Gastroesophageal sphincter (tissue), 3 donors: ENCODE measurements at regions not wholly inside any gene's neighbourhood (a gene's known extent, or its start where the extent isn't known, plus 50 kb on each side); places are given as distances from the start of the nearest gene placed in this dataset.

Source experiments
- EP300 ChIP-seq: sonication (generic); formaldehyde crosslinking; IDR thresholded peaks from one replicate; pipeline ENCODE4 v1.6.1; 2017; ENCODE audit warnings: antibody characterized with exemption, mild to moderate bottlenecking
- POLR2A ChIP-seq, 2 donors: fragments of 450-650 bp; IDR thresholded peaks; one replicate each; pipeline ENCODE4 v1.6.1; 2017; ENCODE audit warnings: antibody characterized with exemption in 2 of 2, mild to moderate bottlenecking in 2 of 2, moderate library complexity in 1 of 2
- POLR2AphosphoS5 ChIP-seq: sonication (generic); formaldehyde crosslinking; IDR thresholded peaks from one replicate; pipeline ENCODE4 v1.6.1; 2017; ENCODE audit warnings: antibody characterized with exemption
- TF ChIP-seq, protein P1 (sequence below), 4 experiments: fragments of 200-600 bp in 2 of 4; fragments of 450-650 bp in 2 of 4; sonication (generic) in 1 of 4; IDR thresholded peaks; one replicate each; pipeline ENCODE4 v1.5.1; 2017 to 2019; ENCODE audit warnings: antibody characterized with exemption in 4 of 4, mild to moderate bottlenecking in 2 of 4, moderate library complexity in 2 of 4

DNA sequence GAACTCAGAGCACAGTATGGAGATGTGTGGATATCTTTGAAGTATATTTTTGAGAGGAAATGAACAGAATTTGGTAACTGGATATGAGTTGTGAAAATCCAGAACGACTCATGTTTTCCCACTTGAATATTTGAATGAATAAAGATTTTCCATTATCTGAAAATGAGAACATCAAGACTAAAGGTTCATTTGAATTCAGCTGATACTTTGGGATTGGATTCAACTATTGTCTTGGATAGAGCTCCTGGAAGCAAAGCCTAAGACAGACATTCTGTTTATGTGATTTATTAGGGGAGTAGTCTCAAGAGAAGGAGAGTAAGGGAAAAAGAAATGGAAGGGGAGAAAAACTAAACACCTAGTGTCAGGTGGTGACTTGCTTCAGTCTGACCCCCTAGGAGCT is 256.0 kb upstream of the LYPLAL1 start:
- TF ChIP-seq POLR2A (IDR thresholded peaks at IDR 0.05): no peak
- TF ChIP-seq, protein P1, sequence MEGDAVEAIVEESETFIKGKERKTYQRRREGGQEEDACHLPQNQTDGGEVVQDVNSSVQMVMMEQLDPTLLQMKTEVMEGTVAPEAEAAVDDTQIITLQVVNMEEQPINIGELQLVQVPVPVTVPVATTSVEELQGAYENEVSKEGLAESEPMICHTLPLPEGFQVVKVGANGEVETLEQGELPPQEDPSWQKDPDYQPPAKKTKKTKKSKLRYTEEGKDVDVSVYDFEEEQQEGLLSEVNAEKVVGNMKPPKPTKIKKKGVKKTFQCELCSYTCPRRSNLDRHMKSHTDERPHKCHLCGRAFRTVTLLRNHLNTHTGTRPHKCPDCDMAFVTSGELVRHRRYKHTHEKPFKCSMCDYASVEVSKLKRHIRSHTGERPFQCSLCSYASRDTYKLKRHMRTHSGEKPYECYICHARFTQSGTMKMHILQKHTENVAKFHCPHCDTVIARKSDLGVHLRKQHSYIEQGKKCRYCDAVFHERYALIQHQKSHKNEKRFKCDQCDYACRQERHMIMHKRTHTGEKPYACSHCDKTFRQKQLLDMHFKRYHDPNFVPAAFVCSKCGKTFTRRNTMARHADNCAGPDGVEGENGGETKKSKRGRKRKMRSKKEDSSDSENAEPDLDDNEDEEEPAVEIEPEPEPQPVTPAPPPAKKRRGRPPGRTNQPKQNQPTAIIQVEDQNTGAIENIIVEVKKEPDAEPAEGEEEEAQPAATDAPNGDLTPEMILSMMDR (IDR thresholded peaks at IDR 0.05): no peak
- TF ChIP-seq EP300: no peak
- no peak for TF ChIP-seq POLR2AphosphoS5
